ENCODE measurements at regions not wholly inside any gene's neighbourhood (a gene's known extent, or its start where the extent isn't known, plus 50 kb on each side); places are given as distances from the start of the nearest gene placed in this dataset.

DNA sequence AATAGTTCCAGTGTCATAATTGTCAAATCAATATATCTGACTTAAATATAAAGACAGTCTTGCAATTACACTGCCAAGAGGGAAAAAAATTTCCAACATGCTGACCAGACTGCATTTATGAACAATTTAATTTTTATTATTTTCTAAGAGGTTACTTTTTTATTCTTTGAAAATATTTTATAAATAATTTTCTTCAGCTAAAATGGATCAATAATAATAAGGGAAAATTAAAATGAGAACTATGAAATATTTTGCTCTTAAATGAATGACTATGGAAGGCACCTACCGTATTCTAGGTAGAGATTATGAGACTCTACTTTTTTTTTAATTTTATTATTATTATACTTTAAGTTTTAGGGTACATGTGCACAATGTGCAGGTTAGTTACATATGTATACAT lies 1032.5 kb upstream of the LRRN3 start:
- TF ChIP-seq, protein P1, sequence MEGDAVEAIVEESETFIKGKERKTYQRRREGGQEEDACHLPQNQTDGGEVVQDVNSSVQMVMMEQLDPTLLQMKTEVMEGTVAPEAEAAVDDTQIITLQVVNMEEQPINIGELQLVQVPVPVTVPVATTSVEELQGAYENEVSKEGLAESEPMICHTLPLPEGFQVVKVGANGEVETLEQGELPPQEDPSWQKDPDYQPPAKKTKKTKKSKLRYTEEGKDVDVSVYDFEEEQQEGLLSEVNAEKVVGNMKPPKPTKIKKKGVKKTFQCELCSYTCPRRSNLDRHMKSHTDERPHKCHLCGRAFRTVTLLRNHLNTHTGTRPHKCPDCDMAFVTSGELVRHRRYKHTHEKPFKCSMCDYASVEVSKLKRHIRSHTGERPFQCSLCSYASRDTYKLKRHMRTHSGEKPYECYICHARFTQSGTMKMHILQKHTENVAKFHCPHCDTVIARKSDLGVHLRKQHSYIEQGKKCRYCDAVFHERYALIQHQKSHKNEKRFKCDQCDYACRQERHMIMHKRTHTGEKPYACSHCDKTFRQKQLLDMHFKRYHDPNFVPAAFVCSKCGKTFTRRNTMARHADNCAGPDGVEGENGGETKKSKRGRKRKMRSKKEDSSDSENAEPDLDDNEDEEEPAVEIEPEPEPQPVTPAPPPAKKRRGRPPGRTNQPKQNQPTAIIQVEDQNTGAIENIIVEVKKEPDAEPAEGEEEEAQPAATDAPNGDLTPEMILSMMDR (IDR thresholded peaks at IDR 0.05; ENCODE audit: low read depth, low read length, missing input control), result no peak
- no peak for TF ChIP-seq RXRA (IDR thresholded peaks at IDR 0.05)

Measured in liver (tissue), 3 donors.